Left lung (tissue), 4 donors: ENCODE measurements at regions not wholly inside any gene's neighbourhood (a gene's known extent, or its start where the extent isn't known, plus 50 kb on each side); places are given as distances from the start of the nearest gene placed in this dataset.

Source experiments
- ATAC-seq: fragments of 200-7000 bp; cut with Tn5 transposase; one replicate; pipeline ENCODE4 v1.9.1; 2020; ENCODE audit warnings: moderate library complexity
- DNase-seq, 4 donors: peaks; one replicate each; pipeline ENCODE4 v3.0.0-alpha.2; 2013 to 2020
- H3K27ac ChIP-seq, 2 donors: fragments of 200-600 bp; sonication (generic) in 1 of 2; one replicate each; pipeline versions ENCODE4 v1.5.0 to v1.8.0; 2020 to 2021
- H3K27me3 ChIP-seq, 2 donors: fragments of 200-600 bp; sonication (generic) in 1 of 2; one replicate each; pipeline versions ENCODE4 v1.5.0 to v1.8.0; 2020 to 2021
- H3K36me3 ChIP-seq, 2 donors: fragments of 200-600 bp; sonication (generic) in 1 of 2; one replicate each; pipeline versions ENCODE4 v1.5.0 to v1.8.0; 2020 to 2021
- H3K4me1 ChIP-seq, 2 donors: fragments of 200-600 bp; one replicate each; pipeline ENCODE4 v1.8.0; 2021
- H3K4me3 ChIP-seq, 2 donors: fragments of 200-600 bp; sonication (generic) in 1 of 2; one replicate each; pipeline versions ENCODE4 v1.5.0 to v1.8.0; 2020 to 2021; ENCODE audit warnings: mild to moderate bottlenecking in 1 of 2
- H3K9me3 ChIP-seq, 2 donors: fragments of 200-600 bp; sonication (generic) in 1 of 2; one replicate each; pipeline versions ENCODE4 v1.5.0 to v1.8.0; 2020 to 2021
- CTCF ChIP-seq, 2 donors: fragments of 200-600 bp; sonication (generic) in 1 of 2; IDR thresholded peaks; one replicate each; pipeline versions ENCODE4 v1.5.0 to v1.8.0; 2021; ENCODE audit warnings: antibody characterized with exemption in 2 of 2
- intact Hi-C, 2 donors: fragments of 100-400 bp; cut with DNase I; formaldehyde crosslinking; loops; one replicate each; pipeline versions ENCODE4 v1.11.2 to v1.14.2; 2022
- donor health status: DM: no; HTN: yes; CAD: no.
- donor health status: DM: no; HTN: no; CAD: no.

GRCh38 chr12:86666316-86666715, 410.1 kb upstream of the MGAT4C start:
- TF ChIP-seq CTCF (IDR thresholded peaks at IDR 0.05) = no peak
- ATAC-seq (no peak), DNase-seq (no peak)
- Histone ChIP-seq H3K27ac (no peak overlapping the region), H3K4me3 (no peak overlapping the region), H3K36me3 (no peaks in the 10 kb centered on the region), H3K4me1 (no peaks in the 10 kb centered on the region), H3K9me3 (peaks cover 0 to 3% of the 10 kb centered on the region in 2 donors), H3K27me3 (no peaks in the 10 kb centered on the region)
- intact Hi-C loops = no loop called here

- Histone ChIP-seq H3K9me3 (no peaks in the 10 kb centered on the region), H3K27me3 (no peaks in the 10 kb centered on the region), H3K36me3 (no peaks in the 10 kb centered on the region), H3K4me1 (no peaks in the 10 kb centered on the region), H3K27ac (no peak overlapping the region), H3K4me3 (no peak overlapping the region)
- intact Hi-C loops = no loop called here
- DNase-seq (no peak), ATAC-seq (no peak)
- no peak for TF ChIP-seq CTCF (IDR thresholded peaks at IDR 0.05)
These were observed 407.5 kb upstream of the MGAT4C start for GRCh38 chr12:86663716-86664115.

GRCh38 chr12:86663173-86663572, 407.0 kb upstream of the MGAT4C start:
- Histone ChIP-seq H3K4me3 (no peak overlapping the region), H3K27ac (no peak overlapping the region), H3K27me3 (no peaks in the 10 kb centered on the region), H3K36me3 (no peaks in the 10 kb centered on the region), H3K4me1 (no peaks in the 10 kb centered on the region), H3K9me3 (no peaks in the 10 kb centered on the region)
- ATAC-seq = no peak
- no peak for TF ChIP-seq CTCF (IDR thresholded peaks at IDR 0.05)
- intact Hi-C loops = no loop called here
- no peak for DNase-seq

GRCh38 chr12:86662464-86662863, 406.3 kb upstream of the MGAT4C start:
- TF ChIP-seq CTCF (IDR thresholded peaks at IDR 0.05) = no peak
- DNase-seq = no peak

GRCh38 chr12:86660488-86661147, 404.4 kb upstream of the MGAT4C start:
- intact Hi-C loops = no loop called here

More at GRCh38 chr12:86662464-86662863, 406.3 kb upstream of the MGAT4C start:
- intact Hi-C loops = no loop called here
- H3K36me3 ChIP-seq = no peaks in the 10 kb centered on the region
- no peaks in the 10 kb centered on the region for H3K9me3 ChIP-seq
- H3K27ac ChIP-seq = no peak overlapping the region
- ATAC-seq = no peak
- H3K4me3 ChIP-seq = no peak overlapping the region
- no peaks in the 10 kb centered on the region for H3K4me1 ChIP-seq
- H3K27me3 ChIP-seq = no peaks in the 10 kb centered on the region

More at GRCh38 chr12:86660488-86661147, 404.4 kb upstream of the MGAT4C start:
- Histone ChIP-seq H3K4me1 (no peaks in the 10 kb centered on the region), H3K27ac (no peak overlapping the region), H3K4me3 (no peak overlapping the region), H3K36me3 (no peaks in the 10 kb centered on the region), H3K9me3 (no peaks in the 10 kb centered on the region), H3K27me3 (no peaks in the 10 kb centered on the region)
- DNase-seq (no peak), ATAC-seq (no peak)
- TF ChIP-seq CTCF (IDR thresholded peaks at IDR 0.05) = no peak
